Cardiac muscle cell (in vitro differentiated cells and primary cell): ENCODE measurements at regions not wholly inside any gene's neighbourhood (a gene's known extent, or its start where the extent isn't known, plus 50 kb on each side); places are given as distances from the start of the nearest gene placed in this dataset.

Source experiments
- DNase-seq, 2 donors: peaks; one replicate each; pipeline versions ENCODE4 v3.0.0 to v3.0.0-alpha.2; 2010 to 2017; ENCODE audit warnings: low read depth in 1 of 2, low spot score in 1 of 2
- H3K27ac ChIP-seq: fragments of 200-600 bp; sonication (generic); 2 replicates; pipeline ENCODE4 v1.5.1; 2016
- H3K27me3 ChIP-seq: fragments of 200-600 bp; sonication (generic); 2 replicates; pipeline ENCODE4 v1.6.0; 2016; ENCODE audit warnings: control low read depth
- H3K36me3 ChIP-seq: fragments of 200-600 bp; sonication (generic); 2 replicates; pipeline ENCODE4 v1.5.1; 2016; ENCODE audit warnings: control low read depth
- H3K4me1 ChIP-seq: fragments of 200-600 bp; sonication (generic); 2 replicates; pipeline ENCODE4 v1.8.1; 2017; ENCODE audit warnings: low read depth, mild to moderate bottlenecking, mixed run types
- H3K4me3 ChIP-seq: fragments of 200-600 bp; sonication (generic); 2 replicates; pipeline ENCODE4 v1.5.1; 2016; ENCODE audit warnings: mild to moderate bottlenecking
- H3K9me3 ChIP-seq: fragments of 200-600 bp; sonication (generic); 2 replicates; pipeline ENCODE4 v1.5.1; 2017; ENCODE audit warnings: low read depth, mild to moderate bottlenecking, control low read depth
- TF ChIP-seq, protein P1 (sequence below): IDR thresholded peaks from 2 replicates; pipeline ENCODE4 v1.5.1; 2012; ENCODE audit warnings: low read depth, mild to moderate bottlenecking, low read length

DNA sequence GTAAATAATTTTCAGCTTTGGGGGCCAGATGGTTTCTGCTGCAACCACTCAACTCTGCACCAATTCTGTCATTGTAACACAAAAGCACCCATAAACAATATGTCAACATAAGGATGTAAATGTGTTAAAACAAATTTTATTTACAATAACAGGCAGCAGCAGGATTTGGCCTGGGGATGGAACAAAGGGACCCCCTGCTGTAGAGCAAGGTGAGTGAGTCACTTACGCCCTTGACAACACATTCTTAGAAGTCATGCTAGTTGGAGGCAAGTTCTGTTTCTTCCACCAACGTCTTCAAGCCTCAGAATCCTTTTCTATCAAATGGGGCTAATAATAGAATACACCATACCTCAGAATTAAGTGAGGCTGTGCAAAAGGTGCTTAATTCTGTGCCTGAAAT is 610.2 kb upstream of the SYT4 start:
- no peak overlapping the region for H3K4me3 ChIP-seq
- no peaks in the 10 kb centered on the region for H3K9me3 ChIP-seq
- no peaks in the 10 kb centered on the region for H3K4me1 ChIP-seq
- no peaks in the 10 kb centered on the region for H3K27me3 ChIP-seq
- no peak for DNase-seq
- no peaks in the 10 kb centered on the region for H3K36me3 ChIP-seq
- no peak overlapping the region for H3K27ac ChIP-seq
- TF ChIP-seq, protein P1, sequence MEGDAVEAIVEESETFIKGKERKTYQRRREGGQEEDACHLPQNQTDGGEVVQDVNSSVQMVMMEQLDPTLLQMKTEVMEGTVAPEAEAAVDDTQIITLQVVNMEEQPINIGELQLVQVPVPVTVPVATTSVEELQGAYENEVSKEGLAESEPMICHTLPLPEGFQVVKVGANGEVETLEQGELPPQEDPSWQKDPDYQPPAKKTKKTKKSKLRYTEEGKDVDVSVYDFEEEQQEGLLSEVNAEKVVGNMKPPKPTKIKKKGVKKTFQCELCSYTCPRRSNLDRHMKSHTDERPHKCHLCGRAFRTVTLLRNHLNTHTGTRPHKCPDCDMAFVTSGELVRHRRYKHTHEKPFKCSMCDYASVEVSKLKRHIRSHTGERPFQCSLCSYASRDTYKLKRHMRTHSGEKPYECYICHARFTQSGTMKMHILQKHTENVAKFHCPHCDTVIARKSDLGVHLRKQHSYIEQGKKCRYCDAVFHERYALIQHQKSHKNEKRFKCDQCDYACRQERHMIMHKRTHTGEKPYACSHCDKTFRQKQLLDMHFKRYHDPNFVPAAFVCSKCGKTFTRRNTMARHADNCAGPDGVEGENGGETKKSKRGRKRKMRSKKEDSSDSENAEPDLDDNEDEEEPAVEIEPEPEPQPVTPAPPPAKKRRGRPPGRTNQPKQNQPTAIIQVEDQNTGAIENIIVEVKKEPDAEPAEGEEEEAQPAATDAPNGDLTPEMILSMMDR, result no peak

DNA sequence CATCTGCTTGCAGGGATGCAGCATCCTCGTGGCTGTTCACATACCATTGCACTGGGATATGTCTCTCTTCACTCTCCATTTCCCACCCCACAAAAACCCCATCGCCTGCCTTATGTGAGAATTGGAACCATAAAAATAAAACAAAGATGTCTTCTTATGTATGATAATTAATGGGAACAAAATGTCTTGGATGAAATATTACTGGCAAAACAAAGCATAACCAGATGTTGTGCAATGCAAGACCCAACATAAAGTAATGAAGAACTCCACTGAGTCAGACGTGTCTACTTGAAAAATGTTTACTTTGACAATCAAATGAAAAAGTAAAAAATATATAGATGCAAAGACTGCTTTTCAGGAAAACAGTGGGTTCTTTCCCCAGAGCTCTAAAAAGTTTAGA is 611.3 kb upstream of the SYT4 start:
- Histone ChIP-seq H3K27ac (no peak overlapping the region), H3K27me3 (no peaks in the 10 kb centered on the region), H3K4me3 (no peak overlapping the region), H3K36me3 (no peaks in the 10 kb centered on the region), H3K4me1 (no peaks in the 10 kb centered on the region), H3K9me3 (no peaks in the 10 kb centered on the region)
- TF ChIP-seq, protein P1, result no peak
- peak in 1 of 2 donors; percentile 18 for DNase-seq

DNA sequence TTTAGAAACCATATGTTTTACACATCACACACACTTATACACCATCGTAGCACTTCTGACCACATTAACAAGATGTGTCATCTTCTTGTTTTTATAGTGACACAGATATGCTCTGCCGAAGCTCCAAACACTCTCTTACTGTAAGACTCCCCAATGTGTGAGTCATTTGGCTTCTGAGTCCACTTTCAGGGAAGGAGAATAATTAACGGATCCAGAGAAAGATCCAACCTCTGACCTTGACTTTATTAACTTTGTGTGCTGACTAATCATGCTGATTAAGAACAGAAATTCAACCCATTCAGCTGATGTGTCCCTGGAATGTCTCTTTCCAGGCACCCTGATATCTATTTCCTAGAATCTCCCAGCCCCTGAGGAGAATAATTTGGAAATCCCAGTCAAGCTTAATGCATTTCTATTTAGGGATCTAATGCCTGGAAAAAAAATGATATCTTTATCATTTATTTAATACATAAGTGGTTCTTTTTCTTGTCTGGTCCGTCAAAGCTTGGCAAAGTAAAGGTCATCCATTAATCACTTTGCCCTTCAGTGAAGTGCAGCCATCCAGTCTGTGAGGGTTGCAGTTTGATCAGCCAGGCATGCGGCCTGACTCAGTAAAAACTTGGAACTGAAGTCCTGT is 615.8 kb upstream of the SYT4 start:
- no peaks in the 10 kb centered on the region for H3K9me3 ChIP-seq
- DNase-seq, result peak; percentile 12 to 74
- TF ChIP-seq, protein P1, result no peak
- H3K36me3 ChIP-seq, result no peaks in the 10 kb centered on the region
- no peak overlapping the region for H3K27ac ChIP-seq
- H3K4me3 ChIP-seq, result no peak overlapping the region
- no peaks in the 10 kb centered on the region for H3K4me1 ChIP-seq
- H3K27me3 ChIP-seq, result no peaks in the 10 kb centered on the region

DNA sequence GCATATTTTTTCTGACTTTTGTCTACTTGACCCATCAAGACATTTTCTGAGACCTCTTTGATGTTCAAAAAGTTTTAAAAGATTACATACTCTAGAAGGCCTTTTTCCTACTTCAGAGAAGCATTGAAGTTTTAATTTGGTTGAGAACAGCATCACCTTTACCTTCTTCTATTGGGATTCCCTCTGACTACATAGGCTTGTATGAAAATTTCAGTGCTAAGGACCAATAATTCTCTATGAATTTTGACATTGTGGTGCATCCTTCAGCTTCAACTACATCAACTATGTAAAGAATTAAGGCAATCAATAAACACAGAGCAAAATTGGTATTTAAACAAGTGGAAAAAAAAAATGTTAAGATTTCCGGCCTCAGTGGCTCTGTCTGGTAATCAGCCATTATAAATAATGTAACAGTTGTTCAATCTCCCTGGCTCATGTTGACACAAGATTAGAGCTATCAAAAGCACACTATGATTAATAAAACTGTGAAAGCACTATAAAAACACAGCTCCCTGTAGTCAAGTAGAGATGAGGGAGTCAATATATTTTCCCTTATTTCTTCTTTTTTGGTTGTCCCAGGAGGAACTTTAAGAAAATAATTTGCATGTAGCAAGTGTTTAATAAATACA is 627.0 kb upstream of the SYT4 start:
- TF ChIP-seq, protein P1, result no peak
- H3K4me3 ChIP-seq, result no peak overlapping the region
- no peaks in the 10 kb centered on the region for H3K36me3 ChIP-seq

DNA sequence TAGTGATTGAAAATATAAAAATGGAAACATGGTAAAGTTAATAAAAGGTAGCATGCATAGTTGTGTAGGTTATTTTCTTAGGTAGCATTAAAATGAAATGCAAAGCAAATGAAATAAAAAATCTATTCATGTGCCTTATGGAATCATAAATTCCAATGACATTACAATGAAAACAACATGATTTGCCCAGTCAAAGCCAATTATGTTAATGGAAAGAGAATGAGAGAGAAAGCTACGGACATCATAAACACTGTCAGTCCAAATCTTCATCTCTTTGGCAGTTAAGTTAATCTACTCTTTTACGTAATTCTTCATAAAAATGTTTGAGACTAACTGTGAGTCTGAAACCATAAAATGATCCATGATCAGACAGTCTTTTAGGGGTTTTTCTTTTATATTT is 636.7 kb upstream of the SYT4 start:
- Histone ChIP-seq H3K27ac (no peak overlapping the region), H3K4me1 (peaks cover 8% of the 10 kb centered on the region), H3K4me3 (no peak overlapping the region), H3K36me3 (no peaks in the 10 kb centered on the region), H3K27me3 (no peaks in the 10 kb centered on the region), H3K9me3 (no peaks in the 10 kb centered on the region)
- TF ChIP-seq, protein P1, result no peak
- DNase-seq, result no peak

More for the DNA sequence above, 627.0 kb upstream of the SYT4 start:
- no peak for DNase-seq
- H3K27ac ChIP-seq, result no peak overlapping the region
- H3K27me3 ChIP-seq, result no peaks in the 10 kb centered on the region
- peaks cover 3% of the 10 kb centered on the region for H3K4me1 ChIP-seq
- H3K9me3 ChIP-seq, result no peaks in the 10 kb centered on the region
